COLO829 (cell line): ENCODE measurements at regions not wholly inside any gene's neighbourhood (a gene's known extent, or its start where the extent isn't known, plus 50 kb on each side); places are given as distances from the start of the nearest gene placed in this dataset.

Experiments
- DNase-seq: peaks from one replicate; pipeline ENCODE4 v3.0.0; 2012; ENCODE audit warnings: low spot score

DNA sequence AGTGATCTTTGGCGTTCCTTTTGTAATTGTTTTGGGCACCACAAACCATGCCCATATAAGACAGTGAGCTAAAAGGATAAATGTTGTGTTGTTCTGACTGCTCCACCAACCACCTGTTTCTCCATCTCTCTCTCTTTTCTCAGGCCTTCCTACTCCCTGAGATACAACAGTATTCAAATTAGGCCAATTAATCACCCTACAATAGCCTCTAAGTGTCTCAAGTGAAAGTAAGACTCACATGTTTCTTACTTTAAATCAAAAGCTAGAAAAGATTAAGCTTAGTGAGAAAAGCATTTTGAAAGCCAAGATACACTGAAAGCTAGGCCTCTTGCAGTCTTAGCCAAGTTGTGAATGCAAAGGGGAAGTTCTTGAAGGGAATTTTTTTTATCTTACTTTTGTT, 268.8 kb upstream of the NREP start:
- DNase-seq = no peak

DNA sequence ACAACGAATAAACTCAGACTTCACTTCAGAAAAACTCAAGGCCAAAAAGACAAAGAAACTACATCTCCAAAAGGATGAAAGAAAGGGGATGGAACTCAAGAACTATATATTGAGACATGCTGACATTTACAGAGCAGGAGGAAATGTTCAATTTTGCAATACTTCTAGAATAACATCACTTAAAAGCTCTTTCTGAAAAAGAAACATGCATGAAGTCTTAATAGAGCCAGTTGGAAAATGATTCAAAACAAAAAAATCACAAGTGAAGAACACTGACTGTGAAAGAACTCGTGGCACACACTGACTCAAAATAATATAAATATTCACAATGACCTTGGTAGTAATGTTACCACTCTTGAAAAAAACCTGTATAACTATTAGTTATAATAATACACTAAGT, 267.8 kb upstream of the NREP start:
- no peak for DNase-seq

DNA sequence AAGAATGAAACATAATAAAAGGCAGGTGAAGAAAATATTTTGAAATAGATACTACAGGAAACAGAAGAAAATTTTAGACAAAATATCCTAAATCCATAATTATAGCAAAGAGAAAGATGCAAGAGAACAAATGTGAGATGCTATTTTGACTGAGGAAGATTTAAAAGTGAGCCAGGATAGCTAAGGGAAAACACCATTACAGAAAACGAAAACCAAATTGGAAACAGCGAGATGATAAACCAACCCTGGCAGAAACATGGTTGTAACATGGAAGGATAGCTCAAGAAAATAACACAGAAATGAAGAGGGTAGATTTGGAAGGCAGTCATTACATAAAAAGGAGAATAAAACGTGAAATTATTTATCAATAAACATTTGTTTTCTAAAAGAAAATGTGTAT, 267.2 kb upstream of the NREP start:
- DNase-seq = no peak

DNA sequence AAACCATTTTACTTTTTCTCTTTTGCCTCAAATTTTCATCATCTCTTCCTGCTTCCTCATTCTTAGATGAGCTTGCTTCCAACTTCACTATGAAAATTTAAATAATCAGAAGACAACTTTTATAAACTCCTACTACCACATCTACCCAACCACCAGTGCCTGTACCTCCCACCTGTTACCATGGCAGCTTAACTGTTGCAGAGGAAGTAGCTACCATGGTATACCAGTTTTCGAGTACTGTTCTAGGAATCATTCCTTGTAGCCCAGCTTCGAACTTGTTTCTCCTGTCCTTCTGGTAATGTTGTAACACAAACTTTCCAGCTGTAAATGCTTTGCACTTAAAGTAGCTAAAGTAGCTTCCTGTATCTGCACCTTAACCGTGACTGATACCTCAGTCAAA, 266.8 kb upstream of the NREP start:
- no peak for DNase-seq

DNA sequence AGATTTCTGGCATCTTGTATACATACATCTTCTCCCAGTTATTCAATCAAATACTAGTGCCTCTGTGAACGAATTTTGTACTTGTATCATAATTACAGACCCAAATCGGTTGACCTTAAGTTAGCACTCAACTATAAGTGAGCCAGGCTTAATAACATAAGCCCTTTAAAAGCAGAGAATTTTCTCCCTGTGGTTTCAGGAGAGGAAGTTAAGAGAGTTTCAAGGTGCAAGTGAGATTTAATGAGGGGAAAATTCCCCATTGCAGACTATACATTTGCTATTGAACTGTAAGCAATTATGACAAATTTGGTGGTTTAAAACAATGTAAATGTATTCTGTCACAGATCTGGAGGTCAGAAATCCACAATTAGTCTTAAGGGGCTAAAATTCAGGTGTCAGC, 261.9 kb upstream of the NREP start:
- no peak for DNase-seq

DNA sequence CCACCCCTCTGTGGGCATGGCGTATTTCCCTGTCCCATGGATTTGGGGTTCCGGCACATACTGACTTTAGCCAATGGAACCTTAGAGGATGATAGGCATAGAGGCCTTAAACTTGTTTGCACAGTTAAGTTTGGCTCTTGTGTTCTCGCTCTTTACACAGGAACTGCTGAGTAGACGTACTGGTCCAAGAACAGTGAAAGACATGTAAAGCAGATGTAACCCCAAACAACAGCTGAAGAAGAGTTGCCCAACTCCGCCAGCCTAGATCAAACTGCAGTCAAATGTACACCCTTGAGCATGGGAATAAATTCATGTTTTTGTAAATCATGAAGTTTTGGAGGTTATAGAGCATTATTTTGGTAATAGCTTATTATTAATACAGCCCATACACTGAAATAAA, 260.0 kb upstream of the NREP start:
- no peak for DNase-seq

DNA sequence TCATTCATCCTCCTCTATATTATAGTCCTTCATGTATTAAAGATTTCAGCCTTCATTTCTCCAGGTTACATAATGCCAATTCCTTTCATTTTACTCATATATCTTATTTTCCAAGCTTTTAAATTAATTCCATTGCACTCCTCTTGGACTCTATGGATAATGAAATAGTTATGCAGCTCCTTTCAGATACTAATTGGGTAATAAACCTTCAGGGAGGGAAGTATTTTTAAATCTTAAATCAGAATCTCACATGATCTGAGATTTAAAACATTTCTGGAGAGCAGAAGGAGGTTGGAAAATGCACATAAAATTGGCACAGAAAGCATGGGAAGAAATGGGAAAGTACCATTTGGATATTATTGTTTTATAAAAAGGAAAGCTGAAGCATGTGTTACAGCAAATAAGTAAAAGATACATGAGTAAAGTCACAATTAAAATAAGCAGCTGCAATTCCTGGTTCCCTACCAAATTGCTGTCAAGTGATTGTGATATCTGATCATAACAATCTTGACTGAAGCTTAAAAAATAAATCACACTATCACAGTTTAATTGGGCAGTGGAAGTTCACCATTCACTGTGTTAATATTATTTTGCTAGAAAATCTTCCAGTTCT, 257.9 kb upstream of the NREP start:
- no peak for DNase-seq

DNA sequence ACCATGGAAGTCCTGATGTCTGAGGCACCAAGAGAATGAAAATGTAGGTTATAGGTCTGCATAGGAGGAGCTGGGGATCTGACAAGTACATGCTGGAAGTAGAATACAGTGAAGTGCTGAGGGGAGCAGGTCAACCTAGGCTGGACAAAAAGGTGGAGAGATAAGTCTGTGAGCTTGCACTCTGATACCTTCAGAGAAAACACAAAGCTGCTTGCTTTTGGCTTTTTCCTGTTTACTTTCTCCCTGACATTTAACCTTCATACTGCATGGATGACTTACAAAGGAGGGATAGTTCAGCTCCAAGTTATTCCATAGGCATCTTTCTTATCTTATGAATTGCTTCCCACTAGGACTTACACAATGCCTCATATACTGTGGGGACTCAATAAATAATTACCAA, 256.7 kb upstream of the NREP start:
- DNase-seq = no peak

DNA sequence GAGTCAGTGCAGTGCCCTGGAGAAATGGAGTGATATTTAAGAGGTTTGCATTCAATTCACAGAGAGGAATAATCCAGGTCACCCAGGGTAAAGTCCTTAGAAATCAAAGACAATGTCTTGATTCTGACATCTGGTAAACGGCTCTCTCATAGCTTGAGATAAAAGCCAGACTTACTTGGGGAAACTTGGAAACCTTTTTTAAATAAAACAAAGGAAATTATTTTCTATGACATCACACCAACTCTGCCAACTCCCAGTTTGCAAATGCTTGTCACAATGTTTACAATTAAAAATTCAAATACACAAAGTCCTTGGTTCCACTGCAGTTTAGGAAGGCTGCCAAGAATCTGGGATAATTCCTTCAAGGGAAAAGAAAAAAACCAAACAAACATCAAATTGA, 255.1 kb upstream of the NREP start:
- DNase-seq = no peak

DNA sequence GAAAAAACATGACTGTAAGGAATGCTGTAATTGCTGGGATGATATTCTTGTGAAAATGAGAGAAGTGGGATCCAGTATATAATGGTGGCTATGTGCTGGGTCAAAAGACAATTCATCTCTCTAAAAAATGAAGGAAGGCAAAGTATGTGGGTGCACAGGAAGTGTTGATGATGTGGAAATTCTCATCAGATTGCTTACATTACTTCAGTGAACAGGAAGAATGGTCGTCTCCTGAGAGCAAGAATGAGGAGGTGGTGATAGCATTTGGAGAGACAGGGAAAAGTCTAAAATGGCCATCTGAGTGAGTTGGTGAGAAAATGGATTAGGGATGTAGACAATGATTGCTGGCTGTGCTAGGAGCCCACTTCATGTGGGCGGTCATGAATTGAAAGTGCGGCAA, 253.5 kb upstream of the NREP start:
- no peak for DNase-seq

DNA sequence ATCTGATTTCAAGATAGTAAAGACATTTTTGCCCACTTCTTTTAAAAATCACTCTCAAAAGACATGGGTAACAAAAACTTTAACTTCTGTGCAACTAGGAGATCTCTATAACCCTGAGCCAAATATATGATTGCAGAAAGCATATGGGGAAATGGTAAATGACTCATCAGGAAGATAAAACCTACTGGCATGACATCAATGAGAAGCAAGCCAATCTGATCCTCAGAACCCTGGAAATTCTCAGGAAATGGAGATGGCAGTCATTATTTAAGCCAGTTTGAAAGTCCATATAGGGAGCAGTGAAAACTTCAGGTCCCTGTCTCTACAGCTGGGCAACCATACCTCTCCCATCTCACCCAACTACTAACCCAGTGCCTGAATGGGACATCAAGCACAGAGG, 249.7 kb upstream of the NREP start:
- peak; percentile 20 for DNase-seq

DNA sequence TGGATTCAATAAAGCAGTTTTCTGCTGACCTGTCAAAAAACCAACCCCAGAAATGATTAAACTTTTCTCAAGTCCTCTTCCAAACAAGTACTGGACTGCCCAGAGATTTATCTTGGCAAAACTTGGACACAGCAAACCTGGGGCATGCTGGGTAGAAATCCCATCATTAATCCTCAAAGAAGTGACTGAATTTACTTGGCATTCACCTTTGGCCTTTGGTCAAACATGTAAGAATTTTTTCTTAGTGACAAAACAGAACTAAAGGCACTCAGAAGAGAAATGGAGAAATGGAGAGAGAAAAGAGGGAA, 248.6 kb upstream of the NREP start:
- DNase-seq = no peak

DNA sequence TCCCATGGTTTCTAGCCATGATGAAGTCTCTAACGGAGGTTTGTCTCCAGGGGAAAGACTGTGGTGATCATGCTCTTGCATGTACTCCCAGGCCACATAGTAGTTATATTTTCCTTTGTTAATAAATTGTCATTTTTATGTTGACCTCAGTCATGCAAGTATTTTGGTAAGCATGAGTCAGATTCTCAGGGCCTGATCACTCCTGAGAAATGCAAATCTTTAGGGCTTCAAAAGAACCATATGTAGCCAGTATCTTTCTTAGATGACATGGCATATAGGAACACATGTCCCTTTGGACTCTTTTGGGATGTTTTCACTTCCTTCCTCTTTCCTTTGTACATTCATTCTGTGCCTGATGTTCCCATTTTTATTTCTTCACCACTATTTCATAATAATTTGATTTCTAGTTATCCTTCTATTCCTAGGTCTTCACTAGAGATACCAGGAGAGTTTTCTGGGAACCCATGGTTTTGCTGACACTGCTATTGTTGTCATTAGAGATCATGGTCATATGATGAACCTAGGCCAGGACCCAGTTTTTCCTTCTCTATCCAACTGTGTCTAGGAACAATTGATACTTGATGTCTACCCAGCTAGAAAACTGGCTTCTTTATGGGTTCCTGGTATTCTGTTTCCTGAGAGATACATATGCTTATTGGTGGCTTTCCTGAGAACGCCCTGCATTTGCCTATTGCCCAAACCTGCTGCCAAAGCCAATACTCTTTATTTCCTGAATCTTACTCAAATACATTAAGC, 248.1 kb upstream of the NREP start:
- no peak for DNase-seq

DNA sequence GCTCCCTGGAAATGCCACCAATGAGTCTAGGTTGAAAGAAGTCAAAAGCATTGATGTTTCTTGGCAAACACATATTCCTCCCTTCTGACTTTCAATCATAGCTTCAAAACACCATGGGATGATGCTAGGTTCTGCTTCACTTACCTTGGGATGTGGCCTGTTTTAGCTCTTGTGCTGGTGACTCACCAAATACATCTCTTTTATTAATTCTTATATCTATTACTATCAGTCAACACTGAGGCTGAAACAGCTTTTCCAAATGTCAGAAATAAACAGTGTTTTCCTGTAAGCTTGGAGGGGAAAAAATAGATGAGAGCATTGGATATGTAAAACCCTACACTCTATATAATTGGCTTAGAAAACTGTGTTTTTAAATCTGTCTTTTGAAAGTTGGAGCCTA, 245.4 kb upstream of the NREP start:
- DNase-seq = no peak

DNA sequence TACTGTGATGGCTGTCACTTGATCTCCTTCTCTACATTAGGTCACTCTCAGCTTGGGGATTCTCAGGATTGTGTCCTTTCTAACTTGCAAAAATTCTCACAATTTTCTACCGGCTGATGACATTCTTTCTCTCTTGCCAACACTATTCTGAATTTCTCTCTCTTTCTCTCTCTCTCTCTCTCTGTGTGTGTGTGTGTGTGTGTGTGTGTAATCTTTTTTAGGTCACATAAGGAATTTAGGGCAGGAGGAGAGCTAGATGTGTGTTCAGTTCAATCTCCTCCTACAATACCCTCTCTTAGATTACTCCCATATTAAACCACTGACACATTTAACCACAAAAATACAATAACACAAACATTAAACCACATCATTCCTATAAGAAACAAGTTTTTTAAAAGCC, 242.3 kb upstream of the NREP start:
- DNase-seq = no peak

DNA sequence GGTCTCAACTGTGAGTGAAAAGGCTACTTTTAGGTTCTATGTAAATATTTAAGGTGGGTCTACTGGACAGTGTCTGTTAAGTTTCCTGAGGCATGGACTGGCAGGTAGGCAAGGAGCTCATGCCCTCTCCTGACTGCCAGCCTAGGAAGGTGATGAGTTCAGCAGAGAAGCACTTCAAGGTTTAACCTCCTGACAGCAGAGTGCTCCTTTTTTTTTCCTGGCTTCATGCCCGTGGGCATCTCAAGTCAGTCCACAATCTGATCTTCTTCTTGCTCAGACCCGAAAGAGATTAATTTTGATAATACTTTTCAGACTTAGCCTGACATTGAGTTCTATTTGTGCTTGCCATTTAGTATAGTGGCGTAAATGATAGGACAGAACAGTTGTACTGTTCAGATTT, 241.9 kb upstream of the NREP start:
- no peak for DNase-seq

DNA sequence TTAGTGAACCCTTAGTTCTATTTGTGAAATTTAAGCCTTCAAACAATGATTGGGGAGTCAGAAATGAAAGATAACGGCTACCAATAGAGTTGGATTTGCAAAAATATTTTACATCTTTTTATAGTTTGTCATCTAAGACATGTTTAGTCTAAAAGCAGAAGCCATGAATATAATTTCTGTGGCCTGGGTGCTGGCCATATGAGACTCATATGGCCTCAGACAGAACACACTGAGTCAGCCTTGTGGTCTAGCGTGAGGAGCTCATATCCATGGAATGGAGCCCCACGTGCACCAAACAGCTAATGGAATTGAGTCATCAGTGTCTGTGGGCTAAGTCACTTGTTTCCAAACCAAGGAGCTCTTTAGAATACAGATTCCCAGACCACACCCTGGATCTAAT, 240.7 kb upstream of the NREP start:
- DNase-seq = peak; percentile 44

DNA sequence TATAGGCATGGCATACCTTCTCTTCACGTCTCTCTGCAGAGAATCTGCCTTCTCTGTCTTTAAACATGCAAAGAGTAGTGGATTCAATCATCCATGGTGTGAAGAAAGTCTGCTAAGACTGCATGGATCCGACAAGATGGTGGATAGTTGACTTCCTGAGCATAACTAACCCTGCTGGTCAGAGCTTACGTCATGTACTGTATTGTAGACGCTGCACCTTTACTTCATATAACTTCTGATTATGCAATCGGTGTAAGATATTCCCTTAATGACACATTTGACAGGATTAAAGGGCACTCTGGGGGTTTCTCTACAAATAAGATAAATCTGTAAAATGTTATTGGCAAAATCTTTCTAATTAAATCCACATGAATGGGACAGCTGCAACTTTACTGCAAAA, 240.3 kb upstream of the NREP start:
- no peak for DNase-seq

DNA sequence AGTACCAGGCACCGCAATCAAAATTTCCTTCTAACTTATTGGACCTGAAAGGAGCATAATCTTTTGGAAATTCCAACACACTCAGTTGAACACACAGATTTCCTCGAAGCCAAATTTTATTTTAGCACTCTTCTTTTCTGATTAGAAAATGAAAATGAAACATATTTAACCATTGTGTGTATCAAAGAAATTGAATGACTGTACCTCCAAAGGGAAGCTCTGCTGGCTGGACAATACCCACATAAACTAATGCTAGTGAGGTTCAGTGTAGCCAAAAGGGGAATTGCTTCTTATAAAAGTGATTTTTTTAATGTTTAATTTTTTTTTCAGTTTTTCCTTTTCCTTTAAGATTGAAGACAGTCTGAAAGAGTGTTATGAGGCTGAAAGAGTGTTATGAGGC, 239.6 kb upstream of the NREP start:
- no peak for DNase-seq

DNA sequence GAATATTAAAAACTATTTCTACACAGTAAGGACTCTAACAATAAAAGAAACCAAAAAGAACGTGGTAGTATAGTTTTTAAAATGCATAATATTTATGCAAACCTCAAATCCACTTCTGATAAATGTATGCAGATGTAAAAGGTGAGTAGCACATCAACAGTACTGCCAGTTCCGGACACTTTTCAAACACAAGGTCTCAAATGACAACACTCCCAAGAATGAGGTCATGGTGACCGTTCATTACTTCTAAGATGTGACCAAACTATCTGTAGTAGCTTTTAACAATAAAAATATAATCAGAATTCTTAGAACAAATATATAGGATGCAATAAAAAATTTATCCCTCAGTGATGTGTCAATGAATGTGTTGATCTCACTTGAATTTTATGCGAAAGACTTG, 238.7 kb upstream of the NREP start:
- no peak for DNase-seq

DNA sequence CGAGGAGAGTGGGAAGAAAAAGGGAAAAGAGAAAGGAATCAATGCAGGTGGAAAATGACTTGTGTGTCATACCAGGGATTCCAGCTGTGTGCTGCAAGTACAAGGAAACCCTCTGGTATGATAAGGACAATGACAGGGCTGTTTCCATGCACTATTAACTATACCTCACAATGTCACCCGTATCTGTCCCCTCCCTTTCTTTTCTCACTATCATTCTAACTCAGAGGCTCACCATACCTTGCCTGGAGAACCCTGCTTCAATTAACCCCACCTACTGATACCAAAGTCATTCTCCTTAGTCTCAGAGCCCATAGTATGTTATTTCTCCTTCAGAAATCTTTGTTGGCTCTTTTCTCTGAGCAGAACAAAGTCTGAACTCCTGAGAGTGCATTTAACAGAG, 236.2 kb upstream of the NREP start:
- no peak for DNase-seq

DNA sequence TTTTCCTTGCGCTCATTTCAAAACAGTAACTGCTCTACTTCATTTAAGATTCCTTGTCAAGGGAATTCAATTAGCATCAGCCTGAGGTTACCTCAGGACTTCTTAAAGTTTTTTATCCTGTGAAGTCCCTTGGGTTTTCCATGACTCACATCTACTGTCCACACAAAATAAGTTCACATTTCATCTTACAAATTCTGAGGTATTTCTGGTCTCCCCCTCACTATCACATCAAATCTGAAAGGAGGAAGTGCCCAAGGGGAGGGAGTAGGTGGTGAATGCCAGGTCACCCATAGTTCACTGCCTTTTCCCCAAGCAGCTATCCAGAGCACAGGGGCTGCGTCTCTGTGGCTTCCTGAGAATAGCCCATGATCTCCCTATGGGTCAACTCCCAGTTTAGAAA, 227.1 kb upstream of the NREP start:
- peak; percentile 87 for DNase-seq

DNA sequence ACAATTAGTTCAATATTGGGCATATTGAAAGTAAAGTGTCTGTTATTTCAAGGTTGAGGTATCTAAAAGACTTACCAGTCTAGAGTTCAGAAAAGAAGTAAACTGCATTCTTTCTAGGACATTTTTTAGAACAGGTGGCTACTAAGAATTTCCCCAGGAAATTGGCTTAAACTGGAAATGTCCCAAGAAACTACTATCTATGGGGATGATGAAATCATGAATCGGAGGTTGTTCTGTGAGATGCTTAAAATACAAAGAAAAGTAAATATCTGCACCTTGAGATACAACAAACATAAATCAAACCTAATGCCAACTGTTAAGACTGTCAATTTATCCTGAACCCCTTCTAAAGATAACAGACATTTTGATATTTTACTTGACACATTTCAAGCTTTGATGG, 226.5 kb upstream of the NREP start:
- no peak for DNase-seq

DNA sequence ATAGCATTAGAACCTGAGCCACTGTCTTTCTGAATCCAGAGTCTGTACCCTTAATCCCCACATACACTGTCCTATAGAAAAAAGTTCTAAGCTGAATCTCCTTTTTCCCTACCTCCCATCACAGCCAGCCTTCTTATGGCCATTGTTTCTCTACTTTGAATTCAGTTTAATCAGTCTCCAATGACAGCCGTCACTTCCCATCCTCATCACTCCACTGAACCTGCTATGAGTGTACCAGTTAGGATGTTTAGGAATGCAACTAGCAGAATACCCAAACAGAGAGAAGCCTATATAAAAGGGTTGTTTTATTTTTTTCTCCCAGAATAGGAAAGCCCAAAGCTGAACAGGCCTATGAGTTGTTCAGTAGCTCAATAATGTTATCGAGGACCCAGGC, 220.4 kb upstream of the NREP start:
- no peak for DNase-seq
